ENCODE measurements at regions not wholly inside any gene's neighbourhood (a gene's known extent, or its start where the extent isn't known, plus 50 kb on each side); places are given as distances from the start of the nearest gene placed in this dataset.

DNA sequence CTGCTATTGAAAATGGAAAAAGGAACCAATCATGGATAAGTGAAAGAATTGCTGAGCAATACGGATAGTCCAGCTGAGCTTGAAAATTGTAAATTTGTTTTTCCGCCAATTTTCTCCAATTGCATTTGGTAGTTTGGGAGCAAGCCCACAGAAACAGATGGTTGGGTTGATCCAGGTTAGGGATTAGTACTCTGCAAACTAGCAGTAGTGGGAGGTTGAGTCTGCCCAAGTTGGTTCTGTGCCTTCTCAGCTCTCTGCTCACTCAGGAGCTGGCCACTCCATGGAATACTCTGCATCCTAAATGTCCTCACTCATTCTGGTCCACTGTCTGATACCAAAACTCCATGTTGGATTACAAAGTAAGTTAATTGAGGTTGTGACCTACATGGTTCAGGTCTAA is 361.1 kb upstream of the ATP2B1 start:
- TF ChIP-seq EZH2 (IDR thresholded peaks at IDR 0.05) (no peak), POLR2AphosphoS5 (IDR thresholded peaks at IDR 0.05; ENCODE audit: borderline replicate concordance, low read depth, low read length) (no peak), FOXP2 (optimal IDR thresholded peaks at IDR 0.05; ENCODE audit: control extremely low read depth, extremely low read length, insufficient read depth) (no peak)
